Endothelial cell of umbilical vein (primary cell): ENCODE measurements at regions not wholly inside any gene's neighbourhood (a gene's known extent, or its start where the extent isn't known, plus 50 kb on each side); places are given as distances from the start of the nearest gene placed in this dataset.

ENCODE experiments used
- BruUV-seq: library from RNA; stranded (reverse); fragments of 400-500 nt; replicated peaks from 2 replicates; lab custom pipeline; 2021; lab: Mats Ljungman, UMichigan
- CTCF ChIA-PET: fragments of 300-600, 350-600 bp; sonication (Branson Sonifier 250); formaldehyde crosslinking; loops from one replicate; lab custom pipeline; 2021; ENCODE audit warnings: antibody characterized with exemption, inconsistent platforms; lab: Charles Lee
- POLR2A ChIA-PET: fragments of 300-600, 350-600 bp; sonication (Branson Sonifier 250); formaldehyde crosslinking; loops from one replicate; lab custom pipeline; 2021; ENCODE audit warnings: antibody characterized with exemption, inconsistent platforms; lab: Charles Lee
- DNase-seq: peaks from one replicate; pipeline ENCODE4 v3.0.0-alpha.2; 2011; ENCODE audit warnings: low read depth, low spot score
- FAIRE-seq: peaks from 2 replicates; lab custom pipeline; 2011; peaks lifted over from hg19 to GRCh38; lab: Jason Lieb, UNC
- H2AFZ ChIP-seq: 2 replicates; pipeline ENCODE4 v1.6.0; 2012; ENCODE audit warnings: low read depth, low read length, control low read depth, inconsistent platforms
- H3K27ac ChIP-seq: 2 replicates; pipeline ENCODE4 v1.5.1; 2011; ENCODE audit warnings: low read depth, mild to moderate bottlenecking, control low read depth, low read length, moderate library complexity; ENCODE audit not compliant: insufficient read depth
- H3K27me3 ChIP-seq, 2 experiments: 2 replicates each; pipeline versions ENCODE4 v1.6.0 to v1.6.1; 2011; ENCODE audit warnings: low read length in 2 of 2, mixed read lengths in 1 of 2; ENCODE audit not compliant: control insufficient read depth in 2 of 2, insufficient read depth in 2 of 2
- H3K36me3 ChIP-seq, 2 experiments: 2 replicates in 1 of 2; 3 replicates in 1 of 2; pipeline ENCODE4 v1.5.1; 2011; ENCODE audit warnings: low read length in 2 of 2, mild to moderate bottlenecking in 1 of 2, moderate library complexity in 1 of 2; ENCODE audit not compliant: control insufficient read depth in 2 of 2, insufficient read depth in 2 of 2; ENCODE audit errors: extremely low read depth in 1 of 2
- H3K4me1 ChIP-seq: 3 replicates; pipeline ENCODE4 v1.5.1; 2011; ENCODE audit warnings: mild to moderate bottlenecking, low read length; ENCODE audit not compliant: control insufficient read depth, insufficient read depth; ENCODE audit errors: extremely low read depth
- H3K4me2 ChIP-seq: 2 replicates; pipeline ENCODE4 v1.6.1; 2011; ENCODE audit warnings: low read length, control low read depth, mixed read lengths; ENCODE audit not compliant: insufficient read depth
- H3K4me3 ChIP-seq, 3 experiments: fragments of 200-600 bp in 1 of 3; sonication (generic), shearing (Covaris generic) in 1 of 3; replicated peaks in 1 of 3; 2 replicates each; pipeline ENCODE4 v1.5.1; 2011 to 2016; ENCODE audit warnings: control low read depth in 3 of 3, low read length in 3 of 3, mild to moderate bottlenecking in 2 of 3, inconsistent platforms in 1 of 3, low read depth in 1 of 3, moderate library complexity in 1 of 3; ENCODE audit not compliant: insufficient read depth in 1 of 3
- H3K79me2 ChIP-seq: 2 replicates; pipeline ENCODE4 v1.6.0; 2012; ENCODE audit warnings: low read length, inconsistent platforms; ENCODE audit not compliant: control insufficient read depth, insufficient read depth
- H3K9ac ChIP-seq: replicated peaks from 2 replicates; pipeline ENCODE3; 2011; ENCODE audit warnings: low read length, control low read depth; ENCODE audit not compliant: insufficient read depth; ENCODE audit errors: extremely low read depth
- H3K9me1 ChIP-seq: replicated peaks from 3 replicates; pipeline ENCODE4 v1.6.0; 2011; ENCODE audit warnings: mild to moderate bottlenecking, low read length; ENCODE audit not compliant: control insufficient read depth, insufficient read depth; ENCODE audit errors: extremely low read depth
- H3K9me3 ChIP-seq: replicated peaks from 2 replicates; pipeline ENCODE4 v1.5.1; 2012; ENCODE audit warnings: low read length, inconsistent platforms; ENCODE audit not compliant: control insufficient read depth, insufficient read depth
- H4K20me1 ChIP-seq: replicated peaks from 2 replicates; pipeline ENCODE3; 2011; ENCODE audit warnings: mild to moderate bottlenecking, low read length; ENCODE audit not compliant: control insufficient read depth, insufficient read depth; ENCODE audit errors: extremely low read depth
- JUN ChIP-seq: IDR thresholded peaks from 2 replicates; pipeline ENCODE4 v1.6.1; 2011; ENCODE audit warnings: borderline replicate concordance, low read depth; ENCODE audit not compliant: insufficient read length, insufficient read depth
- MYC ChIP-seq: IDR thresholded peaks from one replicate; pipeline ENCODE4 v1.6.1; 2011; ENCODE audit warnings: mild to moderate bottlenecking, low read depth, low read length
- POLR2A ChIP-seq: IDR thresholded peaks from 2 replicates; pipeline ENCODE4 v1.6.1; 2012; ENCODE audit warnings: low read depth, mild to moderate bottlenecking, control low read depth, low read length
- POLR2AphosphoS5 ChIP-seq: IDR thresholded peaks from 2 replicates; pipeline ENCODE4 v1.6.1; 2012; ENCODE audit warnings: low read depth, mild to moderate bottlenecking, control low read depth, low read length, moderate library complexity; ENCODE audit not compliant: insufficient read depth
- dilution Hi-C: fragments of 300-500 bp; cut with MboI; formaldehyde crosslinking; loops from one replicate; pipeline ENCODE4 v1.15.0; 2019; ENCODE audit warnings: low sequenced_read_pairs; ENCODE audit not compliant: extremely low pct_ligation_motif_present
- intact Hi-C: fragments of 100-400 bp; cut with micrococcal nuclease; formaldehyde crosslinking; loops from one replicate; pipeline ENCODE4 v1.10.0; 2022
- TF ChIP-seq, protein P1 (sequence below): IDR thresholded peaks from 2 replicates; pipeline ENCODE4 v1.6.1; 2011; ENCODE audit not compliant: insufficient read depth, insufficient read length
- TF ChIP-seq, protein P2 (sequence below), 2 donors: IDR thresholded peaks; 1 replicate in 1 of 2; 2 replicates in 1 of 2; pipeline ENCODE4 v1.5.1; 2011; ENCODE audit warnings: low read length in 2 of 2, mild to moderate bottlenecking in 2 of 2, moderate library complexity in 2 of 2, control low read depth in 1 of 2, inconsistent platforms in 1 of 2, low read depth in 1 of 2; ENCODE audit not compliant: insufficient read depth in 1 of 2; ENCODE audit errors: extremely low read depth in 1 of 2

DNA sequence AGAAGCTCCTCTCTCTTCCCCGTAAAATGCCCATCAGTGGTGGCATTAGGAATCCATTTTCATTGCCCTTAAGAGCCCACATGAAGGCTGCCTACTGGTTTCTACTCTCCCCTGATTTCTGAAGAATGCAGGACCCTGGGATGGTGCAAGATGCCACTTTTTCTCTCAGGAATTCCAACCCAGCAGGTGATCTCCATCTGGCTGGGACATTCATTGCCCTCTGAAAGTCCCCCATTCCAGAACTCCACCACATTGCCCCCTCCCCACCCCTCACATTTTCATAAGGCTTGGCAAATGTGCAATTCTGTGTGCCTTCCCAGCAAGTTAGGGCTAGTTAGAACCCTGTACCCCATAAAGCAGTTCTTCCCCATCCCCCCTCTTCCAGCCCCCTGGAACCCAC is 88.0 kb downstream of the BANF2 start:
- dilution Hi-C loops (no loop called here), intact Hi-C loops (no loop called here)
- H3K4me2 ChIP-seq: no peak overlapping the region
- H4K20me1 ChIP-seq: no peaks in the 10 kb centered on the region
- CTCF ChIA-PET: no interaction called here
- peaks cover 0 to 2% of the 10 kb centered on the region in 2 experiments for H3K27me3 ChIP-seq
- POLR2A ChIA-PET: no interaction called here
- FAIRE-seq (no peak), DNase-seq (no peak)
- H3K9ac ChIP-seq: no peak overlapping the region
- H3K9me3 ChIP-seq: no peaks in the 10 kb centered on the region
- peaks cover 6% of the 10 kb centered on the region for H3K4me1 ChIP-seq
- TF ChIP-seq POLR2A: no peak
- TF ChIP-seq, protein P1, sequence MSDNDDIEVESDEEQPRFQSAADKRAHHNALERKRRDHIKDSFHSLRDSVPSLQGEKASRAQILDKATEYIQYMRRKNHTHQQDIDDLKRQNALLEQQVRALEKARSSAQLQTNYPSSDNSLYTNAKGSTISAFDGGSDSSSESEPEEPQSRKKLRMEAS: no peak
- no peak overlapping the region for H3K27ac ChIP-seq
- H3K4me3 ChIP-seq: no peak overlapping the region
- no peak overlapping the region for H2AFZ ChIP-seq
- H3K79me2 ChIP-seq: no peaks in the 10 kb centered on the region
- no TSS peak for BruUV-seq
- H3K9me1 ChIP-seq: no peaks in the 10 kb centered on the region
- no peaks in the 10 kb centered on the region for H3K36me3 ChIP-seq

DNA sequence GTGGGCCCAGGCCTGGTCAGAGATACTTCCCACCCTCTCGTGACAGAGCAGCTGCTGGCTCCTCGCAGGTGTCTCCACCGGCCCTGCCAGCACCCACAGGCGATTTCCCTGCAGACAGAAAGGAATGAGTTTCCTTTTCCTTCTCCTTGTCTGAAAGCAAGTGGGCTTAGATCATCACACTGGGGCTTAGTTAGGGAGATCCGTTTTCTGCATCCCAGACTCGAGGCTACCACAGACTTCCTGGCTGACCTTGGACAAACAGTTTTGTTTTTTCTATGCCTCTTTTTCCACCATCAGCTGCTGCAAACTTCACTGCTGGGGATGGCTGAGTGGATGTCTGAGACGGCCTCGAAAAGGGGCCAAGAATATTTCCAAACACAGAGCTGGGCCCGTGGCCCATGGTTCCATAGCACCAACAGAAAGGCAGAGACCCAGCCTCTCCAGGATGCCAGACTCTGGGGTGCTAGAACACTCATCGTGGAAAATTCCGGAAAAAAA is 86.5 kb downstream of the BANF2 start:
- TF ChIP-seq, protein P1: no peak
- TF ChIP-seq JUN (no peak), MYC (no peak), POLR2AphosphoS5 (peak; percentile 23)
- TF ChIP-seq, protein P2, sequence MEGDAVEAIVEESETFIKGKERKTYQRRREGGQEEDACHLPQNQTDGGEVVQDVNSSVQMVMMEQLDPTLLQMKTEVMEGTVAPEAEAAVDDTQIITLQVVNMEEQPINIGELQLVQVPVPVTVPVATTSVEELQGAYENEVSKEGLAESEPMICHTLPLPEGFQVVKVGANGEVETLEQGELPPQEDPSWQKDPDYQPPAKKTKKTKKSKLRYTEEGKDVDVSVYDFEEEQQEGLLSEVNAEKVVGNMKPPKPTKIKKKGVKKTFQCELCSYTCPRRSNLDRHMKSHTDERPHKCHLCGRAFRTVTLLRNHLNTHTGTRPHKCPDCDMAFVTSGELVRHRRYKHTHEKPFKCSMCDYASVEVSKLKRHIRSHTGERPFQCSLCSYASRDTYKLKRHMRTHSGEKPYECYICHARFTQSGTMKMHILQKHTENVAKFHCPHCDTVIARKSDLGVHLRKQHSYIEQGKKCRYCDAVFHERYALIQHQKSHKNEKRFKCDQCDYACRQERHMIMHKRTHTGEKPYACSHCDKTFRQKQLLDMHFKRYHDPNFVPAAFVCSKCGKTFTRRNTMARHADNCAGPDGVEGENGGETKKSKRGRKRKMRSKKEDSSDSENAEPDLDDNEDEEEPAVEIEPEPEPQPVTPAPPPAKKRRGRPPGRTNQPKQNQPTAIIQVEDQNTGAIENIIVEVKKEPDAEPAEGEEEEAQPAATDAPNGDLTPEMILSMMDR (IDR thresholded peaks at IDR 0.05; ENCODE audit: extremely low read depth in 1 of 2, insufficient read depth in 1 of 2, low read depth in 1 of 2, low read length in 2 of 2): no peak
- Histone ChIP-seq H4K20me1 (no peaks in the 10 kb centered on the region), H3K36me3 (no peaks in the 10 kb centered on the region), H3K9ac (no peak overlapping the region), H3K79me2 (no peaks in the 10 kb centered on the region), H3K27me3 (peaks cover 0 to 4% of the 10 kb centered on the region in 2 experiments), H3K9me3 (no peaks in the 10 kb centered on the region), H3K4me1 (peaks cover 6% of the 10 kb centered on the region), H3K27ac (peak overlapping the region; percentile 62), H2AFZ (peak overlapping the region; percentile 3), H3K4me2 (no peak overlapping the region), H3K9me1 (no peaks in the 10 kb centered on the region), H3K4me3 (no peak overlapping the region)
- POLR2A ChIA-PET: no interaction called here
- peak; percentile 71 for FAIRE-seq
- dilution Hi-C loops: no loop called here
- CTCF ChIA-PET: interaction anchor here (0.9 kb wide), 1 partner anchor 116 kb away, joined by 3 read pairs; no protein-coding TSS in a partner anchor
- TSS peak; percentile 62 for BruUV-seq
- intact Hi-C loops: loop anchor here (1.0 kb wide), 4 partner anchors 36 to 112 kb away; partner anchors contain the start of gene RRBP1
- peak; percentile 91 for DNase-seq
